ENCODE measurements at regions not wholly inside any gene's neighbourhood (a gene's known extent, or its start where the extent isn't known, plus 50 kb on each side); places are given as distances from the start of the nearest gene placed in this dataset.

- TF ChIP-seq CTCF (IDR thresholded peaks at IDR 0.05) = no peak
- TF ChIP-seq POLR2A (IDR thresholded peaks at IDR 0.05) = no peak
These were observed 126.4 kb downstream of the ASB1 start for GRCh38 chr2:238553159-238553558.
